Bronchial epithelial cell (primary cell): ENCODE measurements at regions not wholly inside any gene's neighbourhood (a gene's known extent, or its start where the extent isn't known, plus 50 kb on each side); places are given as distances from the start of the nearest gene placed in this dataset.

ENCODE experiments used
- DNase-seq: peaks from one replicate; pipeline ENCODE4 v3.0.0-alpha.2; 2010; ENCODE audit warnings: low read depth
- FAIRE-seq: peaks from 2 replicates; lab custom pipeline; 2011; peaks lifted over from hg19 to GRCh38; lab: Jason Lieb, UNC
- H3K27me3 ChIP-seq: 2 replicates; pipeline ENCODE4 v1.5.1; 2011; ENCODE audit warnings: low read length; ENCODE audit not compliant: control insufficient read depth, insufficient read depth
- H3K36me3 ChIP-seq: 2 replicates; pipeline ENCODE4 v1.5.1; 2011; ENCODE audit warnings: low read length; ENCODE audit not compliant: control insufficient read depth, insufficient read depth
- H3K4me3 ChIP-seq: 2 replicates; pipeline ENCODE4 v1.5.1; 2011; ENCODE audit warnings: mild to moderate bottlenecking, low read depth, low read length, control low read depth
- CTCF ChIP-seq: IDR thresholded peaks from 2 replicates; pipeline ENCODE4 v1.5.1; 2011; ENCODE audit warnings: mild to moderate bottlenecking, moderate library complexity, low read length, control low read depth, inconsistent platforms; ENCODE audit not compliant: insufficient read depth, severe bottlenecking

- no peak for DNase-seq
- H3K4me3 ChIP-seq: no peak overlapping the region
- TF ChIP-seq CTCF: no peak
- FAIRE-seq: no peak
- no peaks in the 10 kb centered on the region for H3K36me3 ChIP-seq
- H3K27me3 ChIP-seq: no peaks in the 10 kb centered on the region
Observed at GRCh38 chr13:100899720-100900316, 225.2 kb upstream of the TMTC4 start.

- TF ChIP-seq CTCF: no peak
- DNase-seq: no peak
- Histone ChIP-seq H3K4me3 (no peak overlapping the region), H3K27me3 (no peaks in the 10 kb centered on the region), H3K36me3 (no peaks in the 10 kb centered on the region)
- FAIRE-seq: no peak
Observed at GRCh38 chr13:100898431-100898830, 223.8 kb upstream of the TMTC4 start.

DNA sequence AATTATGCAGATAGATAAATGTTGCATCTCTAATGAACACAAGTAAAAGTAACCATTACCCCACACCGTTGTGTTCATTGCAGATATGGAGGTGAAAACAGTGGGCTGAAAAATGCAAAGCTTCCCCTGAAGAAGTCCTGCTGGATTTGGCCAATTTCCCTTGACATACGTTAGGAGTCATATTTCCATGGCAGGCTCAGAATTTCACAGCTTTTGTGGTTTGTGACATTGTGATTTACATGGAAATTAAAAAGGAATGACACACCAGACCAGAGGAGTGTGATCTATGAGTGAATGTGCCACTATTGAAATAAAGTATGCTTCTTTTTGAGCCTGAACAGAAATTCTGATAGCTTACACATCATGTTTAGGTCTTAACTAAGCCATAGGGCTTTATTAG is 221.1 kb upstream of the TMTC4 start:
- no peak for DNase-seq
- H3K36me3 ChIP-seq: no peaks in the 10 kb centered on the region
- H3K27me3 ChIP-seq: no peaks in the 10 kb centered on the region
- FAIRE-seq: no peak
- no peak for TF ChIP-seq CTCF
- no peak overlapping the region for H3K4me3 ChIP-seq

GRCh38 chr13:100892981-100893380 is 218.4 kb upstream of the TMTC4 start:
- no peak overlapping the region for H3K4me3 ChIP-seq
- H3K27me3 ChIP-seq: no peaks in the 10 kb centered on the region
- FAIRE-seq (no peak), DNase-seq (no peak)
- no peaks in the 10 kb centered on the region for H3K36me3 ChIP-seq
- TF ChIP-seq CTCF: no peak

DNA sequence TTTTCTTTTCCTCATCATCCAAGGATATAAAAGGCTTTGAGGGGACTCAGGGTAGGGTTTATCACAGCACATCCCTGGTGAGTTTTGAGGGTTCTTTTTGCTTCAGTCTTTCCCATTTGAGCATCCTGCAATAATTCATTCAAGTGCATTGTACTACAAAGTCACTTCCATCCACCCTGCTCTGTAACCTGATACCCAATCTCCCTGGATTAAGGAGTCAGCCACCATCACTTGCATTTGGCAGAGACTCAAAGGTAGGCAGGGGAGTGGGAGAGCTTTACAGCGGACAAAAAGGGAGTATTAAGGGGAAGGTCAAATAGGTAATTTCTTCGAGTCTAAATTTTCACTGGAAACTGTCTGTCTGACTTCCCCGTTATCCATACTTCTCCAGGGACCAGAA is 216.1 kb upstream of the TMTC4 start:
- H3K4me3 ChIP-seq: no peak overlapping the region
- no peaks in the 10 kb centered on the region for H3K27me3 ChIP-seq
- DNase-seq (no peak), FAIRE-seq (peak; percentile 18)
- no peaks in the 10 kb centered on the region for H3K36me3 ChIP-seq
- TF ChIP-seq CTCF: no peak

DNA sequence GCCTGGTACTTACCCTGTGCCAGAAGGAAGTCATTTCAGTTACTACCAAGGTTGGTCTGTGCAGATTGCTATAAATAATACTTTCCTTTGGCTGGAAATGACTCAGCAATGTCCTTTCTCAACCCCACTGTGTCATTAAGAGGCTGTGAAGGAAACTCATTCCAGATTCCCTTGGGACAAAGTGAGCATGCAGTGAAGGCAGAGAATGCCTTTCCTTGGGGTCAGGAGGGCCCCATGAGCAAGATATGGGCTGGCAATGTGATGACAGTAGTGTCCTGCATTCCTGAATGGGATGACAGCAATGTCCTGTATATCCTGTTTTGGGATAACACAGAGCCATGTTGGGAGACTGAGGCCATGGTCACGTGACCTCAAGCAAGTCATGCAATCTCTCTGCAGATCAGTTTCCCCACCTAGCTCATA is 213.1 kb upstream of the TMTC4 start:
- no peak for FAIRE-seq
- no peak overlapping the region for H3K4me3 ChIP-seq
- no peaks in the 10 kb centered on the region for H3K36me3 ChIP-seq
- no peak for TF ChIP-seq CTCF
- peak; percentile 21 for DNase-seq
- H3K27me3 ChIP-seq: no peaks in the 10 kb centered on the region
